ENCODE measurements at regions not wholly inside any gene's neighbourhood (a gene's known extent, or its start where the extent isn't known, plus 50 kb on each side); places are given as distances from the start of the nearest gene placed in this dataset.

- H3K27ac ChIP-seq, result no peak overlapping the region
- H3K9ac ChIP-seq (ENCODE audit: insufficient read length), result no peak overlapping the region
- H3K9me3 ChIP-seq (ENCODE audit: low read depth, low read length), result no peaks in the 10 kb centered on the region
- peak overlapping the region; percentile 41 for H3K4me3 ChIP-seq
- no peak for TF ChIP-seq EZH2 (IDR thresholded peaks at IDR 0.05)
- TF ChIP-seq POLR2AphosphoS5 (IDR thresholded peaks at IDR 0.05; ENCODE audit: borderline replicate concordance, low read depth, low read length), result no peak
- no peak for TF ChIP-seq FOXP2 (optimal IDR thresholded peaks at IDR 0.05; ENCODE audit: control extremely low read depth, extremely low read length, insufficient read depth)
- no peak for DNase-seq (ENCODE audit: low read depth, low spot score)
- H3K36me3 ChIP-seq (ENCODE audit: insufficient read depth, low read length), result no peaks in the 10 kb centered on the region
Measured at GRCh38 chr4:146029939-146030710, 91.5 kb upstream of the ZNF827 start.

GRCh38 chr4:146029147-146029546 is 90.5 kb upstream of the ZNF827 start:
- Histone ChIP-seq H3K9me3 (ENCODE audit: low read depth, low read length) (no peaks in the 10 kb centered on the region), H3K36me3 (ENCODE audit: insufficient read depth, low read length) (no peaks in the 10 kb centered on the region), H3K9ac (ENCODE audit: insufficient read length) (no peak overlapping the region), H3K4me3 (no peak overlapping the region), H3K27ac (no peak overlapping the region)
- DNase-seq (ENCODE audit: low read depth, low spot score), result no peak
- TF ChIP-seq EZH2 (IDR thresholded peaks at IDR 0.05) (no peak), FOXP2 (optimal IDR thresholded peaks at IDR 0.05; ENCODE audit: control extremely low read depth, extremely low read length, insufficient read depth) (no peak), POLR2AphosphoS5 (IDR thresholded peaks at IDR 0.05; ENCODE audit: borderline replicate concordance, low read depth, low read length) (no peak)

- TF ChIP-seq FOXP2 (optimal IDR thresholded peaks at IDR 0.05; ENCODE audit: control extremely low read depth, extremely low read length, insufficient read depth) (no peak), POLR2AphosphoS5 (IDR thresholded peaks at IDR 0.05; ENCODE audit: borderline replicate concordance, low read depth, low read length) (no peak), EZH2 (IDR thresholded peaks at IDR 0.05) (no peak)
- no peak for DNase-seq (ENCODE audit: low read depth, low spot score)
- Histone ChIP-seq H3K27ac (no peak overlapping the region), H3K4me3 (no peak overlapping the region), H3K9ac (ENCODE audit: insufficient read length) (no peak overlapping the region), H3K36me3 (ENCODE audit: insufficient read depth, low read length) (no peaks in the 10 kb centered on the region), H3K9me3 (ENCODE audit: low read depth, low read length) (no peaks in the 10 kb centered on the region)
Measured at GRCh38 chr4:146027761-146028160, 89.1 kb upstream of the ZNF827 start.

GRCh38 chr4:146023334-146023967 is 84.8 kb upstream of the ZNF827 start:
- no peak for TF ChIP-seq EZH2 (IDR thresholded peaks at IDR 0.05)
- no peak for TF ChIP-seq POLR2AphosphoS5 (IDR thresholded peaks at IDR 0.05; ENCODE audit: borderline replicate concordance, low read depth, low read length)
- no peak for TF ChIP-seq FOXP2 (optimal IDR thresholded peaks at IDR 0.05; ENCODE audit: control extremely low read depth, extremely low read length, insufficient read depth)
- DNase-seq (ENCODE audit: low read depth, low spot score), result no peak
- Histone ChIP-seq H3K4me3 (no peak overlapping the region), H3K36me3 (ENCODE audit: insufficient read depth, low read length) (no peaks in the 10 kb centered on the region), H3K27ac (no peak overlapping the region), H3K9me3 (ENCODE audit: low read depth, low read length) (no peaks in the 10 kb centered on the region), H3K9ac (ENCODE audit: insufficient read length) (no peak overlapping the region)

- Histone ChIP-seq H3K4me3 (no peak overlapping the region), H3K27ac (no peak overlapping the region), H3K9me3 (ENCODE audit: low read depth, low read length) (no peaks in the 10 kb centered on the region), H3K9ac (ENCODE audit: insufficient read length) (no peak overlapping the region), H3K36me3 (ENCODE audit: insufficient read depth, low read length) (no peaks in the 10 kb centered on the region)
- no peak for DNase-seq (ENCODE audit: low read depth, low spot score)
- TF ChIP-seq EZH2 (IDR thresholded peaks at IDR 0.05) (no peak), POLR2AphosphoS5 (IDR thresholded peaks at IDR 0.05; ENCODE audit: borderline replicate concordance, low read depth, low read length) (no peak), FOXP2 (optimal IDR thresholded peaks at IDR 0.05; ENCODE audit: control extremely low read depth, extremely low read length, insufficient read depth) (no peak)
Measured at GRCh38 chr4:146022541-146022940, 83.9 kb upstream of the ZNF827 start.

- Histone ChIP-seq H3K4me3 (no peak overlapping the region), H3K9me3 (ENCODE audit: low read depth, low read length) (no peaks in the 10 kb centered on the region), H3K9ac (ENCODE audit: insufficient read length) (no peak overlapping the region), H3K27ac (no peak overlapping the region), H3K36me3 (ENCODE audit: insufficient read depth, low read length) (no peaks in the 10 kb centered on the region)
- no peak for TF ChIP-seq FOXP2 (optimal IDR thresholded peaks at IDR 0.05; ENCODE audit: control extremely low read depth, extremely low read length, insufficient read depth)
- TF ChIP-seq POLR2AphosphoS5 (IDR thresholded peaks at IDR 0.05; ENCODE audit: borderline replicate concordance, low read depth, low read length), result no peak
- no peak for TF ChIP-seq EZH2 (IDR thresholded peaks at IDR 0.05)
- DNase-seq (ENCODE audit: low read depth, low spot score), result no peak
Measured at GRCh38 chr4:146018247-146018646, 79.6 kb upstream of the ZNF827 start.

- Histone ChIP-seq H3K4me3 (no peak overlapping the region), H3K27ac (no peak overlapping the region), H3K9ac (ENCODE audit: insufficient read length) (no peak overlapping the region), H3K9me3 (ENCODE audit: low read depth, low read length) (no peaks in the 10 kb centered on the region), H3K36me3 (ENCODE audit: insufficient read depth, low read length) (no peaks in the 10 kb centered on the region)
- TF ChIP-seq FOXP2 (optimal IDR thresholded peaks at IDR 0.05; ENCODE audit: control extremely low read depth, extremely low read length, insufficient read depth), result no peak
- no peak for TF ChIP-seq POLR2AphosphoS5 (IDR thresholded peaks at IDR 0.05; ENCODE audit: borderline replicate concordance, low read depth, low read length)
- TF ChIP-seq EZH2 (IDR thresholded peaks at IDR 0.05), result no peak
- DNase-seq (ENCODE audit: low read depth, low spot score), result no peak
Measured at GRCh38 chr4:146004730-146005129, 66.1 kb upstream of the ZNF827 start.

- Histone ChIP-seq H3K9ac (ENCODE audit: insufficient read length) (no peak overlapping the region), H3K36me3 (ENCODE audit: insufficient read depth, low read length) (no peaks in the 10 kb centered on the region)
- TF ChIP-seq EZH2 (IDR thresholded peaks at IDR 0.05), result no peak
- TF ChIP-seq FOXP2 (optimal IDR thresholded peaks at IDR 0.05; ENCODE audit: control extremely low read depth, extremely low read length, insufficient read depth), result no peak
- no peak for TF ChIP-seq POLR2AphosphoS5 (IDR thresholded peaks at IDR 0.05; ENCODE audit: borderline replicate concordance, low read depth, low read length)
Measured at GRCh38 chr4:145988628-145989027, 50.0 kb upstream of the ZNF827 start.

More at GRCh38 chr4:145988628-145989027, 50.0 kb upstream of the ZNF827 start:
- no peak for DNase-seq (ENCODE audit: low read depth, low spot score)
- no peak overlapping the region for H3K27ac ChIP-seq
- H3K4me3 ChIP-seq, result no peak overlapping the region
- no peaks in the 10 kb centered on the region for H3K9me3 ChIP-seq (ENCODE audit: low read depth, low read length)

All from SK-N-MC (cell line).